HuH-7 (cell line): ENCODE measurements at regions not wholly inside any gene's neighbourhood (a gene's known extent, or its start where the extent isn't known, plus 50 kb on each side); places are given as distances from the start of the nearest gene placed in this dataset.

Source experiments
- DNase-seq: peaks from one replicate; pipeline ENCODE4 v3.0.0; 2011; ENCODE audit warnings: low spot score

GRCh38 chr10:118501171-118501570 lies 94.3 kb downstream of the PRLHR start:
- DNase-seq, result no peak

GRCh38 chr10:118500477-118501104 lies 94.9 kb downstream of the PRLHR start:
- no peak for DNase-seq

DNA sequence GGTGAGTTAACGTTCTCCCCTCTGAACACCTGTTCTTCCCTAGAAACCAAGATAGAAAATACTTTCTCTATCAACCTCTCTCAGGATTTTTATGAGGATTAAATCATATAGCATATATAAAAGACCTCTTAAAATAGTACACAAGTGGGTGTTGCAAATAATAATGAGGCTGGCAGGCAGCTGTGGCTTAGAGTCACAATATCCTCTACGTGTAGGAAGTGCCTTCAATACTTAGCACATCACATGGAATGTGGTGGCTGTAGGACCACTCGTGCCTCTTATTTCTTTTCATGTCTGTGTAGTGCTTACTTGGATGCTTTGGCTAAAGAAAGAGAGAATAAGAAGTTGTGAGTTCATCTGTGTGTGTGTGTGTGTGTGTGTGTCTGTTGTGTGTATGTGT lies 96.3 kb downstream of the PRLHR start:
- DNase-seq, result no peak

DNA sequence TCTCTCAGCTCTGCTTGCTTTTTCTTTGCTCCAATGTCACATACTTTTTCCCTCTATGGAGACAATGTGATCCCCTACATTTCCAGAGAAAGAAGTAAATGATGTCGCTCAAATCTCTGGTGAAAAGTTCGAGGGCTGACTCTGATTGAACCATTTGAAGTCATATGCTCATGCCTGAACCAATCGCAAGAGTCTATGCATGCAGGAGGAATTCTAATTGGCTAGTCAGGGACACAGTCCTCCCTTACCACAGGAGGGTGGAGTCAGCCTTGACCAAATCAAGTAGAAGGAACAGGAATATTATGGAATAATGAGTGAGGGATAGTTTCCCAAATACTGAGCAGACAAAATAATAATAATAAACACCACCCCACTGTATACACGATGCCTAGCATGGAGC lies 96.8 kb downstream of the PRLHR start:
- DNase-seq, result no peak

DNA sequence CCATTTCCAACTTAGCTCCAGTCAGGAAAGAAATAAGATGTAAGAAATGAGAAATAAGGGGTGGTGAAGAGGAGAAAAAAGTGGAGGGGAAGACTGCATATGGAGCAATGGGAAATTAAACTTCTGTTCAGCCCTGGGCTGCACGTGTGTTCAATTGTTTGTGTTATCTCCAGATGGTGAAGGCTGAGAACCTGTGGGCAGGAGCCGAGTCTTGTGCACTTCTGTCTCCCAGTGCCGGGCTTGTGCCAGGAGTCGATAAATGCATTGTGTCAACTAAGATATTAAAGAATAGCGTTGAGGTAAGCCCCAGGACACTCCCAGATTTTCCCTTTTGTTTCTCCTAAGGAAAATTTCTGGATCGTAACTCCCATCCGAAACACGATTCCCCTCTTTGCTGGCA lies 98.2 kb downstream of the PRLHR start:
- no peak for DNase-seq

DNA sequence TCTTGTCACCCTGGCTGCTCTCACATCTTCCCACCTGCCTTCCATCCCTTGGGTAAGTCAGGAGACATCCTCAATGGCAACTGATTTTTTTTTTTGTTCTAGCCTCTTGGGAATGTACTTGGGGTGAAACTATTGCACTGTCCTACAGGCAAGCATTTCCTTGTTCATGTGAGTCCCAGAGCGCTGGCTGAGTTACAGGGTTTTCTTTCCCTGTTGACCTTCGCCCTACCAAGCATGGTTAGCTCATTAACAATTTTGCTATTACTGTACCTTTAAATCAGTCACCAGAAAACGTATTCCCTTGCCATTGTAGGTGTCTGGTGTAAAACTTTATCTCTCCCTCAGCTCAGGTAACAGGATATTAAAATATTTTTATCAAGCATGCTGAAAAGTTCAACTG lies 98.9 kb downstream of the PRLHR start:
- no peak for DNase-seq

GRCh38 chr10:118495499-118495898 lies 99.9 kb downstream of the PRLHR start:
- no peak for DNase-seq

DNA sequence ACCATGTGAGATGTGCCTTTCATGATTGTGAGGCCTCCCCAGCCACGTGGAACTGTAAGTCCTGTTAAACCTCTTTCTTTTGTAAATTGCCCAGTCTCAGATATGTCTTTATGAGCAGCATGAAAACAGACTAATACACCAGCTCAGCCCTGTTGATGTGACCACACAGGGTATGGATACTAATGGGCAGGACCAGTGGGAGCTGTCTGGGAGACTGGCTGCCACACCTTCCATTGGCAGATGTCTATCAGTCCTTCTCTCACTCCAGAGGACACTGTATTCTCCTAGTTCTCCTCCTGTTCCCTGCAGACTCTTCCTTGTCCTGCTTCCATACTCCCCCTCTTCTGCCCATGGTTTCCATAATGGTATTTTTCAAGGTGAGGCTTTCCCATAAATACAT lies 104.4 kb downstream of the PRLHR start:
- DNase-seq, result no peak

GRCh38 chr10:118488710-118489497 lies 106.5 kb downstream of the PRLHR start:
- DNase-seq, result no peak

DNA sequence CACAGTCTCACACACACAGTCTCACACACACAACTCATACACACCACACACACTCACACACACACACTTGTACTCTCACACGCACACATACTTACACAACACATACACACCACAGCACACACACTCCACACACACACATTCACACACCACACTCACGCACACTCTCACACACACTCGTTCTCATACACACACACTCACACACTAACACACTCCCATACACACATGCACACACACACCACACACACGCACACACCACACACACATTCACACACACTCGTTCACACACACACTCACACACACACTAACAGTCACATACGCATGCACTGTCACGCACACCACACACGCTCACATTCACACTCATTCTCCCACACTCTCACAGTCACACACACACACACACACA lies 109.8 kb downstream of the PRLHR start:
- no peak for DNase-seq

DNA sequence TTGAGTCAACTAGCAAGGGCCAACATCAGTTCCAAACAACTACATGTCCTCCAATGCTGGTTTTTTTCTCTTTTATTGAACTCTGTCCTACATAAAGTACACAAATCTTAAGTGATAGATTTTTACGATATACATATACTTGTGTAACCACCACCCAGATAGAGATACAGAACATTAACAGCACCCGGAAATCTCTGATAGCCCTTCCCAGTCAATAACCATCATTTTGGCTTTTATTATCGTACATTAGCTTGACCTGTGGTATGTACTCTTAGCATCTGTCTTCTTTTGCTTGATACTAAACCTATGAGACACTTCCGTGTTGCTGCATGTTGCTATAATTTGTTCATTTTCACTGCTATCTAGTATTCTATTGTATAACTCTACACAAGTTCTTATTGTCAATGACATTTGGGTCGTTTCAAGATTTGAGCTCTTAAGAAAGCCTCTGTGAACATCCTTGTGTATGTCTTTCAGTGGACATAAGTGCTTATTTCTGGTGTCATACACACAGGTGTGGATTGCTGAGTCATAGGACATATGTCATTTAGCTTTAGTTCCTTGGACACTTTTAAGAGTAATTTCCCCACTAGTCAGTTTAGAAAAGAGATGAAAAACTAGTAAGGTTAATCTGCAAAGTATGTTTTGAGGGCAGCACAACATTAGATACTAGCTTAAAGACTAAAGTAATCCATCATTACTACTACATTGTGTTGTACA lies 111.1 kb downstream of the PRLHR start:
- DNase-seq, result no peak

DNA sequence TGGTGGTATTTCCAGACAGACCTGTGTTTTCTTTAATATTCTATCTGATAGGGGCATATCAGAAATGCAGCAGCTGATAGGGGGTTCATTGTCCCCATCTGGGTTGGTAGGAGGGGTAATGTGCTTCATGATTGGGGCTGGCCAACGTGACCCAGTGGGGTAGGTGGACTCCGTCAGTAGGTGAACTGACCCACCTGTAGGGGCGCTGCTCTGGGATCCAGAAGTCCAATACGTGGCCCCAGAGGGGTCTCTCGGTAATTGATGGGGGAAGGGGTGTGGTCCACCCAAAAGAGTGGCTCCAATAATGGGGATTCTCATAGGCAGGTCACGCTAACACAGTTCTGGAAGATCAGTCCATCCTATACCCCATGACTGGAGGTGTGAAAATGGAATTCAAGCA lies 112.0 kb downstream of the PRLHR start:
- DNase-seq, result no peak

DNA sequence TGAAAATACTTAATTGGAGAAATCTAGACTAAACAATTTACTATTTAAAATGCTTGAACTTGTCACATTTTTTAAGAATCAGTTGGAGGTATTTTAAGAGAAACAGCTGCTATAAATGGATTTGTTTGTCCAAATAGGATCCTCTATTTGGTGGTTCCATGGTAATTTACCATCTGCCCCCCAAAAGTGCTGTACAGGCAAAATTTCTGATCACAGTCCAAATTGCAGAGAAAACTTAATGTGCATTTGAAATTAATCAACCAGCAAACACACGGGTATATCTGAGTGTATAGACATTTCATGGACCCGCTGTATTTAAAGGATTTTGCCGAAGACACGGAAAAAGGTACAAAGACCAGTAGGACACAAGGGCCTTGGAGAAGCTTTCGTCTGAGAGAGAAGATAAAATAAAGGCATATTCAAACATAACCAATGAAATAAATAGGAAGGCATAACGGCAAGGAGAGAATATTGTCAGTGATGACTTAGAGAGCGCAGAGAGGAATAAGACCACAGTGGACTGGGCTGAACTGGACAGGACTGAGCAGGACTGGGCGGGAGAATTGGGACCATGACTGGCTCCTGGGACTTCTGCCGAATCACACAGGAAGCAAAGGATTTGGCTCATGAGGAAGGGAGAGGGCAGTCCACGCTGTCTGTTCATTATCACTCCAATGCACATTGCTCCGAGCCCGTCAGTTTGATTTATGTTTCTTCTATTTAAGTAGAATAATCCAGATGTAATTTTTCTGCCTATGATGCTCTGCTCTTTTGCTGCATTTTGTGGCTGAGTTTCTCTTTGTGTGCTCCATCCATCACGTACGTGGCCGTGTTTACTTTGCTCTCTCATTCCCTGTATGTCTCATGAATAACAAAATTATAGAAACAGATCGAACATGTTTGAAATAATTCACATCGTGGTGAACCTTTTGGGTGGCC lies 112.8 kb downstream of the PRLHR start:
- DNase-seq, result no peak

- DNase-seq, result no peak
Measured at GRCh38 chr10:118481871-118482270, 113.6 kb downstream of the PRLHR start.

DNA sequence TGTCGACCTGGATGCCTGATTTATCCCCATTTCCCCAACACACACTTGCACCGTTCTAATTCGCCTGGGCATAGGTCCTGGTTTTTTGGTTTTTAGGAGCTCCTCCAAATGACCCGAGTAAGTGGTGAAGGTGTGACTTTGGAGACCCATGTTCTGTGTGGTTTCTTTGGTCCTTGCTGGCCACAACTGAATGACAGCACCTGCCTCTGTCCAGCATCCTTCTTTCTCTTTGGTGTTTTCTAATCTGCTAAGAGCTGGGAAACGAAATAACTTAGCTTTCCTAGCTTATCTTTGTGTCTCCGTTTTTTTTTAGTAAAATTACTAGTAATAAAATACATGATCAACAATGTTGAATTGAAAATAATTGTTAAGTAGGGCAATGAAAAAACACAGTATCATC lies 120.2 kb downstream of the PRLHR start:
- no peak for DNase-seq

GRCh38 chr10:118474111-118474510 lies 121.3 kb downstream of the PRLHR start:
- DNase-seq, result no peak

DNA sequence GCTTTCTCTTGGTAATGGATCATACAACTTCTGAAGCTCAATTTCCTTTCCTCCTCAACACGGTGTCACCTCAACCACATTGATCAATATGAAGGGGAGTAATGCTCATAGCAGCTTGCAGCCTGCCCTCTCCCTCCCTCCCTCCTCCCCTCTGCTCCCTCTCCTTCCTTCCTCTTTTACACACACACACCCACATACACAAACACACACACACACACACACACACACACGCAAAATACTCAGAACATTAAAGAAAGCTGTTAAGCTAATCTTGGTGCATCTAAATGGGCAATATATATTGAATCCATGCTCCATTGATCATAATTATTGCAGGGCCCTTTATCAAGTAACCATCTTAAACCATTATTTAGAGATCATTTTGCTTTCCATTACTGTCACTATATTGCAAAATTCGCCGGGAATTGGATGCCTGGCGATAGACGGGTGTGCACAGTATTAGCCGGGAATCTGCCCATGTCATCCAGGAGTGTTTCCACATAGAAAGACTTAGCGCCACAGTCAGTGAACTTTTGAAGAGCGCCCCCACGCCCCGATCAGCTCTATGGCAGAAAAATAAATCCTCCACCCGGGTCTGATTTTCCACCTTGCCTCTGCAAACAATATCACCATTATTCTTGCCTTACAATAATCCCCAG lies 122.0 kb downstream of the PRLHR start:
- no peak for DNase-seq

GRCh38 chr10:118472415-118473304 lies 122.8 kb downstream of the PRLHR start:
- no peak for DNase-seq

DNA sequence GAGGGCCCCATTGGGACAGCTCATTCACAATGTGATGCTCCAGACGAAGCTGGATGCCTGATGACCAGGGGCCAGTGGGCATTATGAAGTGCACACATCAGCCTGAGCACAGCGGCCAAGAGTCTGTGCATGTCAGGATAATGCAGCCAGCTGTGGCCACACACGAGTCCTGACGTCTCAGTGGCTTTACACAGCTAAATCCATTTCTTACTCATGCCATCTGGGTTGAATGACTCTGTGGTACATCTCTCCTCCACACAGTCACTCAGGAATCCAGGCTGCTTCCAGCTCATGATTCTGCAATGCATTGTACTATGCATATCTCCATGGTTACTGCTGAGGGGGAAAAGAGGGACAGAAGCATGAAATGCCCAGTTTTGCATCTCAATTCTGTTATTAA lies 123.6 kb downstream of the PRLHR start:
- DNase-seq, result no peak

DNA sequence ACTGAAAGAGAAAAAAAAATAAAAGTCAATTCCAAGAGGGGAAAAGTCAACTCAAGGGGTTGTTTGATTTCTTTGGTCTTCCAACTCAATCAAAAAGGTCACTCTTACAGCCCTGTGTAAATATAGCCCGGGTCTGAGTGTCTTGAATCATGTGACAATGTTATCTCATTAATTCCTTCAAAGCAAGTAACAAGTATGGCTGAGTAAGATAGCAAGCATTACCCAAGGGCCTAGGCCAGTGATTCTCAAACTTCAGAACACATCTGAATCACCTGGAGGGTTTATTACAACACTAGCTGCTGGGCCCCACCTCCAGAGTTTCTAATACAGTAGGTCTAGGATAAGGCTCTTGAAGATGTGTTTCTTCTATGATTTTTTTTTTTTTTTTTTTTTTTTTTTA lies 125.0 kb downstream of the PRLHR start:
- no peak for DNase-seq

DNA sequence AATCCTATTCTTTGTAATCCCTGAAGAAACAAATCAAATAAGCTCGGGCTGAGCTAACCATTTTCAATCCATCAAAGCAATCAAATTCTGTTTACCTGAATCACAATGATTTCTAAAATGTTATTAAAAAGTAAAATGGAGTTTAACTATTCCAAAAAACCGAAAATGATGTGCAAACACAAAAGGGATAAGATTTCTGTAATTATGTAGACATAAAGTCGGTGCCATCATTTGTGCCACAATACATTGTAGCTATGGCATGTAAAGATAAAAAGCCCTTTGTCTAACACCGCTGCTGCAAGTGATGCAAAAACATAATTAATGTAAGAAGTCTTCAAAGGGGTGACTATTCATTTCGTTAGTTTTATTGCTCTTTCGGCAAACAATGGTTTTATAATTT lies 125.1 kb upstream of the FAM204A start:
- no peak for DNase-seq
